Psoas muscle (tissue), 7 donors: ENCODE measurements at regions not wholly inside any gene's neighbourhood (a gene's known extent, or its start where the extent isn't known, plus 50 kb on each side); places are given as distances from the start of the nearest gene placed in this dataset.

Experiments
- ATAC-seq, 4 donors: fragments of 200-7000 bp; cut with Tn5 transposase; one replicate each; pipeline ENCODE4 v1.9.1; 2020; ENCODE audit warnings: moderate library complexity in 3 of 4, mild to moderate bottlenecking in 2 of 4
- DNase-seq, 2 donors: peaks; one replicate each; pipeline ENCODE4 v3.0.0-alpha.2; 2020
- H3K27ac ChIP-seq: fragments of 200-600 bp; one replicate; pipeline ENCODE4 v1.8.0; 2022
- H3K27me3 ChIP-seq, 3 donors: fragments of 200-600 bp in 1 of 3; one replicate each; pipeline versions ENCODE4 v1.6.1 to v1.8.0; 2013 to 2022; ENCODE audit warnings: low read length in 2 of 3, mild to moderate bottlenecking in 2 of 3, moderate library complexity in 1 of 3; ENCODE audit not compliant: insufficient read depth in 3 of 3
- H3K36me3 ChIP-seq, 2 donors: fragments of 200-600 bp in 1 of 2; one replicate each; pipeline versions ENCODE4 v1.6.1 to v1.8.0; 2013 to 2022; ENCODE audit warnings: low read depth in 1 of 2, mild to moderate bottlenecking in 1 of 2, moderate library complexity in 1 of 2; ENCODE audit not compliant: insufficient read depth in 1 of 2
- H3K4me1 ChIP-seq: fragments of 200-600 bp; one replicate; pipeline ENCODE4 v1.8.0; 2022
- H3K4me3 ChIP-seq: fragments of 200-600 bp; one replicate; pipeline ENCODE4 v1.8.0; 2022; ENCODE audit warnings: mild to moderate bottlenecking
- H3K9me3 ChIP-seq: fragments of 200-600 bp; one replicate; pipeline ENCODE4 v1.8.0; 2022
- CTCF ChIP-seq: fragments of 200-600 bp; IDR thresholded peaks from one replicate; pipeline ENCODE4 v1.8.0; 2022; ENCODE audit warnings: antibody characterized with exemption
- WGBS, 3 donors: extraction: QIAGEN DNeasy Blood & Tissue Kit; methylation state at CpG; one replicate each; pipeline versions ENCODE4 v1.1.6 to v1.1.7; 2013; 5-methylcytosine and 5-hydroxymethylcytosine counted together
- intact Hi-C, 2 donors: fragments of 100-400 bp; cut with DNase I; formaldehyde crosslinking; loops; one replicate each; pipeline versions ENCODE4 v1.11.0 to v1.14.2; 2022
- donor health status: healthy with polysubstance abuse.
- donor health status: DM: no; HTN: no; CAD: no; lungs with moderate emphysema.
- donor health status: Bipolar disorder and iron deficiency.
- donor health status: healthy.
- donor health status: DM: yes; HTN: yes; CAD: no.
- donor health status: DM: no; HTN: no; CAD: no.
- donor health status: DM: yes; HTN: yes; CAD: no.

- DNase-seq (no peak), ATAC-seq (no peak)
- 80 to 94% (median 87%) methylated on average over 2 of the region's 2 CpGs for WGBS, 3 donors
- H3K36me3 ChIP-seq, result no peaks in the 10 kb centered on the region
- no peak for TF ChIP-seq CTCF
- intact Hi-C loops, result no loop called here
- H3K4me3 ChIP-seq, result no peak overlapping the region
- no peak overlapping the region for H3K27ac ChIP-seq
- no peaks in the 10 kb centered on the region for H3K4me1 ChIP-seq
- H3K27me3 ChIP-seq, result no peaks in the 10 kb centered on the region
- H3K9me3 ChIP-seq, result no peaks in the 10 kb centered on the region
Observed at GRCh38 chr20:54766483-54766882, 291.1 kb downstream of the DOK5 start.

- intact Hi-C loops, result no loop called here
- no peak for ATAC-seq
- TF ChIP-seq CTCF, result no peak
- no peak overlapping the region for H3K27ac ChIP-seq
- no peak for DNase-seq
- WGBS, 3 donors, result 80 to 94% (median 93%) methylated on average over 1 of the region's 1 CpG
- no peak overlapping the region for H3K4me3 ChIP-seq
- no peaks in the 10 kb centered on the region for H3K9me3 ChIP-seq
- H3K27me3 ChIP-seq, result no peaks in the 10 kb centered on the region
- no peaks in the 10 kb centered on the region for H3K4me1 ChIP-seq
- no peaks in the 10 kb centered on the region for H3K36me3 ChIP-seq
Observed at GRCh38 chr20:54763366-54763765, 288.0 kb downstream of the DOK5 start.

- Histone ChIP-seq H3K27me3 (no peaks in the 10 kb centered on the region), H3K36me3 (no peaks in the 10 kb centered on the region), H3K9me3 (peaks cover 5% of the 10 kb centered on the region), H3K4me3 (no peak overlapping the region), H3K4me1 (no peaks in the 10 kb centered on the region), H3K27ac (no peak overlapping the region)
- no peak for ATAC-seq
- intact Hi-C loops, result no loop called here
- 81 to 84% (median 83%) methylated on average over 4 of the region's 4 CpGs for WGBS, 3 donors
- no peak for TF ChIP-seq CTCF
- no peak for DNase-seq
Observed at GRCh38 chr20:54759589-54759988, 284.2 kb downstream of the DOK5 start.

GRCh38 chr20:54746796-54747195 is 271.4 kb downstream of the DOK5 start:
- ATAC-seq (no peak), DNase-seq (no peak)
- intact Hi-C loops, result no loop called here
- Histone ChIP-seq H3K9me3 (no peaks in the 10 kb centered on the region), H3K27ac (no peak overlapping the region), H3K27me3 (peaks cover 0 to 2% (median 0%) of the 10 kb centered on the region in 3 donors), H3K4me1 (no peaks in the 10 kb centered on the region), H3K4me3 (no peak overlapping the region), H3K36me3 (no peaks in the 10 kb centered on the region)
- 76 to 87% (median 84%) methylated on average over 2 of the region's 2 CpGs for WGBS, 3 donors
- no peak for TF ChIP-seq CTCF

GRCh38 chr20:54745780-54746179 is 270.4 kb downstream of the DOK5 start:
- no peaks in the 10 kb centered on the region for H3K4me1 ChIP-seq

More at GRCh38 chr20:54745780-54746179, 270.4 kb downstream of the DOK5 start:
- intact Hi-C loops, result no loop called here
- DNase-seq, result no peak
- TF ChIP-seq CTCF, result no peak
- WGBS, 3 donors, result 86 to 89% (median 89%) methylated on average over 5 of the region's 5 CpGs
- Histone ChIP-seq H3K9me3 (no peaks in the 10 kb centered on the region), H3K4me3 (no peak overlapping the region), H3K36me3 (no peaks in the 10 kb centered on the region), H3K27ac (no peak overlapping the region), H3K27me3 (peaks cover 0 to 2% (median 0%) of the 10 kb centered on the region in 3 donors)
- no peak for ATAC-seq
